ELR (cell line): ENCODE measurements at regions not wholly inside any gene's neighbourhood (a gene's known extent, or its start where the extent isn't known, plus 50 kb on each side); places are given as distances from the start of the nearest gene placed in this dataset.
"Not testable (repeated sequence)": the region's sequence is repeated elsewhere in the genome, so short reads cannot be mapped to it uniquely, and the experiment has no call there.

Experiments used
- DNase-seq: peaks from one replicate; pipeline ENCODE4 v3.0.0-alpha.2; 2015; ENCODE audit warnings: low read depth

- no peak for DNase-seq
Observed at GRCh38 chr5:154702477-154702876, 52.7 kb upstream of the LARP1 start.

DNA sequence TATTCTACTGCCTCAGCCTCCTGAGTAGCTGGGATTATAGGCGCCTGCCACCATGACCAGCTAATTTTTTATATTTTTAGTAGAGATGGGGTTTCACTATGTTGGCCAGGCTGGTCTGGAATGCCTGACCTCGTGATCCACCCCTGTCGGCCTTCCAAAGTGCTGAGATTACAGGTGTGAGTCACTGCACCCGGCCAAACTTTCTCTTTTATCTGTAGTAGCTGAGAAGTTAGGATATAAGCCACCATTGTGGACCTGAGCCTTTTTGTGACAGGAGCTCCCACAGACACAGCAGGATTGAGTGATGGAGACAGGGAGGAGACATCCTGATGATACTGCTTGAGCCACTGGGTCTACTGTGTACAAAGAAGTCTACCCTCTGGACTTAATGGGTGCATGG is 53.5 kb upstream of the LARP1 start:
- peak; percentile 33 for DNase-seq

DNA sequence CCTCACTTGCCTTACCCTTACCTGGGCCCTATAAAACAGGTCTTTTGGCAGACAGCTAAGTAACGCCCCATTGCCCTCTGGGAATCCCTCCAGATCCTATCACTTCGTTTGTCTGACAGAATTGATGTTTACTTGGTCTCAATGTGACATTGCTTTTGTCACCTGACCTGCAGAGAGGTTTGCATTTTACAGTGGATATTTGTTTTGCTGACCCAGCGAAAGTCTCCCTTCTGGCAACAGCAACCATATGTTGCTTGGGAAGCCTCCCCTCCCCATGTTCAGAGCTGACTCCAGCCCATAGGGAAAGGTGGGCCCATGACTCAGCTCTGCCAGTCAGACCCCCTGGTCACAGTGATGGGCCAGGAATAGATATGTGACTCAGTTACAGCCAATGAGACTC is 54.0 kb upstream of the LARP1 start:
- no peak for DNase-seq

DNA sequence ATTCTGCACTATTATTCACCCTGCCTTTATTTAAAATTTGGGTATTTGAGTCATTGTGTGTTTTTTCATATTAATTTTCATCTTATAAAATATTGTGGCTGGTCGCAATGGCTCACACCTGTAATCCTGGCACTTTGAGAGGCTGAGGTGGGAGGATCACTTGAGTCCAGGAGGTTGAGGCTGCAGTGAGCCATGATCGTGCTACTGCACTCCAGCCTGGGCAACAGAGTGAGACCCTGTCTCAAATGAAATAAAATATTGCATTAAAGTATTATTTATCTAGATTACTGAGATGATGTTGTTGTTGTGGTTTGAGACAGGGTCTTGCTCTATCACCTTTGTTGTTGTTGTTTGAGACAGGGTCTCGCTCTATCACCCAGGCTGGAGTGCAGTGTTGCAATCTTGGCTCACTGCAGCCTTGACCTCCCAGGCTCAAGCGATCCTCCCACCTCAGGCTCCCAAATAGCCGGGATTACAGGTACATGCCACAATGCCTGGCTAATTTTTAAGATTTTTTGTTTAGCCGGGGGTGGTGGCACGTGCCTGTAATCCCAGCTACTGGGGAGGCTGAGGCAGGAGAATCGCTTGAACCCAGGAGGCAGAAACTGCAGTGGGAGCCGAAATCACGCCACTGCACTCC is 54.8 kb upstream of the LARP1 start:
- not testable (repeated sequence) for DNase-seq

- no peak for DNase-seq
Observed at GRCh38 chr5:154698763-154699162, 56.4 kb upstream of the LARP1 start.

GRCh38 chr5:154697371-154697770 is 57.8 kb upstream of the LARP1 start:
- DNase-seq: peak; percentile 62

DNA sequence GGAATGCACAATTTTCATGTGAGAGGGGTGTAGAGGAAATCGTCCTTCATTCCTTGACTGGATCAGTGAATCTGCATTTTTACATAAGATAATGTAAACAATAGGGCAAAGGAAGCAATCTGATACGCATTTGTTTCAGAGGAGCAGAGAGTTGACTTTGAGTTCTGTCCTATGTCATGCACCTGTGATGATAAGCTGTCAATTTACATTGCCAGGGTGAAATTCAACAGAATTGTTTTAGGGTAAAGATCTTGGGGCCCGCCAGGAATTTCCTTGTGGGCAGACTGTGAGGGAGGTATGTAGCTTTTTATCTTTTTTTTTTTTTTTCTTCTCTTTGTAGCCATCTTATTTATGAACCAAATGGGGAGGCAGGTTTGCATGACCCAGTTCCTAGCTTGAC is 58.3 kb upstream of the LARP1 start:
- DNase-seq: no peak

GRCh38 chr5:154694159-154694558 is 61.0 kb upstream of the LARP1 start:
- DNase-seq: no peak

DNA sequence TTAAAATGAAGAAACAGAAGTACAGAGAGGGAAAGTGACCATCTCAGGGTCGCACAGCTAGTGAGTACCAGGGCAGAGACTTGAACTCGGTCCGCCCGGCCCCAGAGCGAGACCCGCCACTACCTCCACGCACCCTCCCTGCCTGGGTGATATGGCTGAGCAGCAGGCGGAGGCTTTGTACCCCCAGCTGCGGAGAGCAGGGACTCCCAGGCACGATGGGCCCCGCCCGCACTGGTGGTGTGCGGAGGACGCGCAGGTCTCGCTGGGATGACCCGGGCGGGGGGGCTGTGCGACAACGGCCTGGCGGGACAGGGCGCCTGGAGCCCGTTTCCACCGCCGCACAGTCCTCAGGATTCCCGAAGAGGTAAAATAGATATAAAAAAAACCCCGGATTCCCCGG is 64.7 kb upstream of the LARP1 start:
- DNase-seq: no peak

DNA sequence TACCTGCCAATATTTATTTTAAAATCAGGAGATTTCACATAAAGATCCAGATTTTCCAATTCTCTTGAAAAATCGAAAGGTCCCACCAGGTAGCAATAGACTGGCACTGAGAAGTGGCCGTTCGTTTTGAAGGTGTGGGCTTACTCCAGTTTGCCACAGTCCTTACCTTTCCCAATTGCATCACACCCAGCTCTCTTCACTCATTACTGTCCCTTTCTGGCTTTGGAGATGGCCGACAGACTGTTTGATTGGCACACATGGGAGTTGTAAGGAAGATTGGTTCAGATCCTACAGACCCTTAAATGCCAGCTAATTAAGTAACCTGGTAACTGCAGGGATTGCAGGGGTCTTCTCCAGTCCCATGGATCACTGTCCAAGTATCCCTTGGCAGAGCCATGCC is 68.7 kb upstream of the LARP1 start:
- DNase-seq: no peak

GRCh38 chr5:154683101-154683880 is 71.9 kb upstream of the LARP1 start:
- no peak for DNase-seq

- no peak for DNase-seq
Observed at GRCh38 chr5:154679501-154679900, 75.7 kb upstream of the LARP1 start.

- DNase-seq: no peak
Observed at GRCh38 chr5:154677921-154678320, 77.3 kb upstream of the LARP1 start.

DNA sequence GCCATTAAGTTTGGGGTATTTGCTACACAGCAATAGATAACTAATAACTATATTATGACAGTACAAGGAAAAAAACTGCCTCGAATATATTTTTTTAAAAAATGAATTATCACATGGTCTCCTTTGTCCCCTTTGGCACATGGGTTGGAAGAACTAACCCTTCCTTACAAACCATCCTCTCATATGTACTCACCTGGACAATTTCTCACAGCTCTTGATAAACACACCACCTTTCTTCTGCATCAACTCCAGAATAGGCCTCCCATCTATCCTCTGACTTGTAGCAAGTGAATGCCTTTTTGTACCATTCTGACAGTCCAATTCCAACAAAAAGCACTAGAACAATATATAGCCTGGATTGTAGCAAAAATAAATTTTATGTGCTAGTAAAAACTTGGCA is 78.7 kb upstream of the LARP1 start:
- no peak for DNase-seq

DNA sequence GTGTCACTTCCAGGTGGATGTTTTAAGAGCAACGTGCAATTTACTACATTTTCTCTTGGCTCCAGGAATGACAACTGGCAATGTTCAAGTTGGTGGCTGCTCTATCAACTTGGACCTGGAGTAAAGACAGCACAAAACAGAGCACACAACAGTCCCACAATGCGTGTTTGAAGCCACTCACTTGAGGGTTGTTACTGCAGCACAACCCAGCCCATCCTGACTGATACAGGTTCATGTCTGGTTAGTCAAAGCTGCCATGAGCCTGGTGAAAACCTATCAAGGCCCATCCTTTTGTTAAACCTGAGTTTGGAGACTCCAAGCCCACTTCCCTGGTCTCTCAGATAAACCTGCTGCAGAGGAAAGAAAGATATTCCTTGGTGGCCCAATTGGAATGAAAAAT is 81.1 kb upstream of the LARP1 start:
- DNase-seq: no peak

DNA sequence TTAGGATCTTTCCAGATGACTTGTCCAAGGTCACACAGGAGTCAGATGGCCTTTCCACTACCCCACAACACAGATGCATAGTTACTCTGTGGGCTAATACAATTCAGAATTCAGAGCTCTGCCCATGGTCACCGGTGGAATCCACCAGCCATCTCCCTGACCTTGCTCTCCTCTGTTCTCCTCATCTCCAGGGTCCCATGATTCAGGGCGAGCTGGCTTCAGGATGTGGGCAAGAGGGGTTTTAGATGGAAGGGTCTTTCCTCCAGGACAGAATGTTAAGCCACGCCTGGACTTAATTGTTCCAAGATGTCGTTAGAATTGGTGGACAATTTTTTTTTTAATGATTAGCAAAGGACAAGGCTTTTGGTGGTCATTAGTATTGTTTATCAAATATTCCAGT is 81.7 kb upstream of the LARP1 start:
- no peak for DNase-seq

DNA sequence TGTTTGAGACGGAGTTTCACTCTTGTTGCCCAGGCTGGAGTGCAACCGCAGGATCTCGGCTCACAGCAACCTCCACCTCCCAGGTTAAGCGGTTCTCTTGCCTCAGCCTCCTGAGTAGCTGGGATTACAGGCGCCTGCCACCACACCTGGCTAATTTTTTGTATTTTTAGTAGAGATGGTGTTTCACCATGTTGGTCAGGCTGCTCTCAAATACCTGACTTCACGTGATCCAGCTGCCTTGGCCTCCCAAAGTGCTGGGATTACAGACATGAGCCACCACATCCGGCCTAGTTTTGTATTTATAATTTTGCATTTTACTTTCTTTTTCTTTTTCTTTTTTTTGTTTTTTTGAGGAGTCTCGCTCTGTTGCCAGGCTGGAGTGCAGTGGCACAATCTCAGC is 85.3 kb upstream of the LARP1 start:
- DNase-seq: not testable (repeated sequence)

- DNase-seq: no peak
Observed at GRCh38 chr5:154669402-154669801, 85.8 kb upstream of the LARP1 start.

GRCh38 chr5:154664869-154665268 is 90.3 kb upstream of the LARP1 start:
- DNase-seq: no peak

GRCh38 chr5:154663424-154663823 is 91.8 kb upstream of the LARP1 start:
- DNase-seq: no peak

- no peak for DNase-seq
Observed at GRCh38 chr5:154654486-154655371, 100.4 kb upstream of the LARP1 start.

DNA sequence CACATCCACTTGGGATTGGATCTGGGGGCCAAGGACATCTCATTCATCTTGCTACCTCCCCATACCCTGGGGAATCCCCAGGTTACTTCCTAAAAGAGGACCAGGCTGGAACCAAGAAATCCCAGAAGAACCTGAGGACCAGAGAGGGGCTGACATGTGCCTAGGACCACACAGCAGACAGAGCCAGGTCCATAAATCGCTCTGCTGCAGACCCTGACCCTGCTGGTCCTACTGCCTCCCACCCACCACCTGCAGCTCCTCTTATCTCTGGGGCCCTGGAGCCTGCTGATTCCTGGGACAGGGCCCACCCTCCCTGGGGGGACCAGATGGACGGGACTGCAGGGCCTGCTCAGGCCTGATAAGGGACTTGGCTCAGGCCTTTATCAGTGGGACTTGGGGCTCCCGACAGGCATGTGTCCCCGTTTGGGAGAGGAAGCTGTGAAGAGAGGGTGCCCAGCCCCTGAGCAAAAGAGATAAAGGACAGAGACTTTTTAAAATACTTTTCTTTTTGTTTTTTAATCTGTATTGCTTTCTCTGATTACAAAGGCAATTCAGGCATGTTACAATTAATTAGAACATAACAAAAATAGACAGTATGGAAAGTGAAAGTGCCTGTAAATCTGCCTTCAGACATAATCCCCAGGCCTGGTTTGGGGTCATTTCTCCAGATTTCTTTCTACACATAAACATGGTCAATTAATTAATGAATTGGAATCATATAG is 101.3 kb upstream of the LARP1 start:
- no peak for DNase-seq
